A549 (cell line): ENCODE measurements at regions not wholly inside any gene's neighbourhood (a gene's known extent, or its start where the extent isn't known, plus 50 kb on each side); places are given as distances from the start of the nearest gene placed in this dataset.

Experiments
- ATAC-seq, 2 experiments: fragments of 200-7000 bp in 1 of 2; fragments of >200 bp in 1 of 2; cut with Nextera tagmentation in 1 of 2; cut with Tn5 transposase in 1 of 2; 3 replicates each; pipeline versions ENCODE4 v1.8.0 to v1.9.1; 2018 to 2020; ENCODE audit warnings: mild to moderate bottlenecking in 1 of 2, moderate library complexity in 1 of 2
- CTCF ChIA-PET: fragments of 300-600 bp; sonication (Branson Sonifier 250); formaldehyde crosslinking; extraction: SDS; loops from one replicate; lab custom pipeline; 2021; ENCODE audit warnings: antibody characterized with exemption, inconsistent platforms; lab: Yijun Ruan, JAX
- POLR2A ChIA-PET: fragments of 350-600 bp; formaldehyde crosslinking; extraction: SDS; loops from one replicate; lab custom pipeline; 2021; ENCODE audit warnings: antibody characterized with exemption, inconsistent platforms; lab: Yijun Ruan, JAX
- DNase-seq, 2 experiments: peaks; one replicate each; pipeline versions ENCODE4 v3.0.0 to v3.0.0-alpha.2; 2011 to 2016; ENCODE audit warnings: low read depth in 1 of 2, low spot score in 1 of 2
- FAIRE-seq: peaks from 2 replicates; lab custom pipeline; 2011; peaks lifted over from hg19 to GRCh38; lab: Jason Lieb, UNC
- H3K27ac ChIP-seq, 2 experiments: fragments of >200 bp; sonication (Bioruptor Twin); formaldehyde crosslinking; 3 replicates each; pipeline ENCODE4 v1.5.1; 2016 to 2017
- H3K4me1 ChIP-seq: fragments of >200 bp; sonication (Bioruptor Twin); formaldehyde crosslinking; 3 replicates; pipeline ENCODE4 v1.6.1; 2016
- H3K4me2 ChIP-seq: fragments of >200 bp; sonication (Bioruptor Twin); formaldehyde crosslinking; 3 replicates; pipeline ENCODE4 v1.6.1; 2016
- H3K4me3 ChIP-seq: fragments of >200 bp; sonication (Bioruptor Twin); formaldehyde crosslinking; 3 replicates; pipeline ENCODE4 v1.5.1; 2016
- H3K9me3 ChIP-seq: fragments of >200 bp; sonication (Bioruptor Twin); formaldehyde crosslinking; 3 replicates; pipeline ENCODE4 v1.6.1; 2016
- ATOH8 ChIP-seq: fragments of 250-450 bp; sonication (Bioruptor Pico); IDR thresholded peaks from 2 replicates; pipeline ENCODE4 v1.5.0; 2020; ENCODE audit warnings: low read depth, mild to moderate bottlenecking, moderate library complexity
- CTCF ChIP-seq: fragments of >200 bp; sonication (Bioruptor Twin); formaldehyde crosslinking; IDR thresholded peaks from 3 replicates; pipeline ENCODE4 v1.5.1; 2016
- ELK1 ChIP-seq: fragments of 150-350 bp; IDR thresholded peaks from 2 replicates; pipeline ENCODE4 v1.6.1; 2014; ENCODE audit warnings: low read depth, mild to moderate bottlenecking, low read length
- EP300 ChIP-seq, 2 experiments: fragments of >200 bp; sonication (Bioruptor Twin); formaldehyde crosslinking; IDR thresholded peaks; 2 replicates in 1 of 2; 3 replicates in 1 of 2; pipeline ENCODE4 v1.6.1; 2016 to 2017
- ESRRA ChIP-seq: fragments of 150-350 bp; IDR thresholded peaks from 2 replicates; pipeline ENCODE4 v1.6.1; 2014; ENCODE audit warnings: mild to moderate bottlenecking, low read length, borderline replicate concordance
- FOSL2 ChIP-seq, 2 experiments: fragments of 450-650 bp in 1 of 2; fragments of >200 bp in 1 of 2; sonication (Bioruptor Twin) in 1 of 2; formaldehyde crosslinking; IDR thresholded peaks; 2 replicates each; pipeline versions ENCODE4 v1.5.0 to v1.6.1; 2016 to 2020; ENCODE audit warnings: mild to moderate bottlenecking in 1 of 2, moderate library complexity in 1 of 2
- GATA3 ChIP-seq: IDR thresholded peaks from 2 replicates; pipeline ENCODE4 v1.6.1; 2012; ENCODE audit warnings: borderline replicate concordance
- HEYL ChIP-seq: fragments of 250-450 bp; sonication (Bioruptor Pico); IDR thresholded peaks from 2 replicates; pipeline ENCODE4 v1.8.0; 2021; ENCODE audit warnings: mild to moderate bottlenecking, moderate library complexity
- HOXB13 ChIP-seq: fragments of 250-450 bp; sonication (Bioruptor Pico); IDR thresholded peaks from 2 replicates; pipeline ENCODE4 v1.5.0; 2020; ENCODE audit warnings: low read depth, mild to moderate bottlenecking, moderate library complexity
- HOXB5 ChIP-seq: fragments of 250-450 bp; sonication (Bioruptor Pico); IDR thresholded peaks from 2 replicates; pipeline ENCODE4 v1.5.0; 2020; ENCODE audit warnings: mild to moderate bottlenecking, moderate library complexity
- JUN ChIP-seq, 2 experiments: fragments of >200 bp; sonication (Bioruptor Twin); formaldehyde crosslinking; IDR thresholded peaks; 2 replicates in 1 of 2; 3 replicates in 1 of 2; pipeline ENCODE4 v1.6.1; 2016 to 2017
- MAFK ChIP-seq: fragments of 450-650 bp; IDR thresholded peaks from 2 replicates; pipeline ENCODE4 v1.6.1; 2014; ENCODE audit not compliant: partially characterized antibody
- MAX ChIP-seq: IDR thresholded peaks from 2 replicates; pipeline ENCODE4 v1.6.1; 2012
- MAZ ChIP-seq: fragments of 150-350 bp; IDR thresholded peaks from 2 replicates; pipeline ENCODE4 v1.6.1; 2014; ENCODE audit warnings: antibody characterized with exemption, low read depth, low read length, borderline replicate concordance
- NFE2L2 ChIP-seq: fragments of 150-350 bp; conservative IDR thresholded peaks from 2 replicates; pipeline ENCODE4 v1.6.1; 2014; ENCODE audit warnings: low read length
- PBX3 ChIP-seq: IDR thresholded peaks from 2 replicates; pipeline ENCODE4 v1.6.1; 2012
- POLR2A ChIP-seq: IDR thresholded peaks from 2 replicates; pipeline ENCODE4 v1.6.1; 2012; ENCODE audit warnings: mild to moderate bottlenecking, low read length
- POLR2AphosphoS2 ChIP-seq: conservative IDR thresholded peaks from 2 replicates; pipeline ENCODE4 v1.6.1; 2012; ENCODE audit warnings: low read length, improper control_type of control experiment, inconsistent platforms
- RAD21 ChIP-seq, 2 experiments: fragments of >200 bp in 1 of 2; sonication (Bioruptor Twin) in 1 of 2; formaldehyde crosslinking in 1 of 2; IDR thresholded peaks in 1 of 2; conservative IDR thresholded peaks in 1 of 2; 2 replicates in 1 of 2; 3 replicates in 1 of 2; pipeline ENCODE4 v1.6.1; 2012 to 2018; ENCODE audit warnings: inconsistent platforms in 1 of 2
- RARB ChIP-seq: fragments of 250-450 bp; sonication (Bioruptor Pico); IDR thresholded peaks from 2 replicates; pipeline ENCODE4 v1.8.0; 2021; ENCODE audit warnings: mild to moderate bottlenecking, moderate library complexity
- RCOR1 ChIP-seq: fragments of 150-350 bp; IDR thresholded peaks from 2 replicates; pipeline ENCODE4 v1.6.1; 2014; ENCODE audit warnings: antibody characterized with exemption, low read length, low read depth
- SREBF2 ChIP-seq: fragments of 450-650 bp; IDR thresholded peaks from 2 replicates; pipeline ENCODE4 v1.6.1; 2014; ENCODE audit warnings: mild to moderate bottlenecking, moderate library complexity
- ZC3H11A ChIP-seq: fragments of 450-650 bp; IDR thresholded peaks from 2 replicates; pipeline ENCODE4 v1.6.1; 2014; ENCODE audit warnings: antibody characterized with exemption, mild to moderate bottlenecking
- ZFP36 ChIP-seq: fragments of 450-650 bp; IDR thresholded peaks from 2 replicates; pipeline ENCODE4 v1.6.1; 2014; ENCODE audit warnings: borderline replicate concordance; ENCODE audit not compliant: partially characterized antibody
- ZNF302 ChIP-seq: fragments of 250-450 bp; sonication (Bioruptor Pico); IDR thresholded peaks from 2 replicates; pipeline ENCODE4 v1.9.0; 2021; ENCODE audit warnings: inconsistent platforms, mild to moderate bottlenecking, moderate library complexity
- WGBS: methylation state at CpG from one replicate; pipeline ENCODE4 v1.1.6; 2017; ENCODE audit errors: missing lambda C conversion rate; 5-methylcytosine and 5-hydroxymethylcytosine counted together

GRCh38 chr22:45069925-45070324 lies 60.1 kb upstream of the PHF21B start:
- peaks cover 14% of the 10 kb centered on the region for H3K4me1 ChIP-seq
- TF ChIP-seq GATA3 (no peak), ESRRA (no peak), FOSL2 (IDR thresholded peaks at IDR 0.05) (no peak), FOSL2 (CRISPR knock-in tag; IDR thresholded peaks at IDR 0.05) (no peak), HOXB5 (CRISPR knock-in tag) (no peak), JUN (IDR thresholded peaks at IDR 0.05) (no peak), PBX3 (no peak), MAX (no peak), ELK1 (no peak), ZFP36 (no peak), ZC3H11A (no peak), NFE2L2 (no peak), EP300 (IDR thresholded peaks at IDR 0.05) (no peak), MAZ (no peak), RARB (CRISPR knock-in tag) (no peak), POLR2A (no peak), HOXB13 (no peak), ATOH8 (CRISPR knock-in tag) (no peak), POLR2AphosphoS2 (no peak), CTCF (no peak)
- TF ChIP-seq, all 56 proteins: peak for 0
- FAIRE-seq, result no peak
- CTCF ChIA-PET, result interaction anchor here (1.8 kb wide), 1 partner anchor 26 kb away, joined by 11 read pairs; no protein-coding TSS in a partner anchor
- no peaks in the 10 kb centered on the region; the same call in 2 of the 3 replicates for H3K9me3 ChIP-seq
- 83% methylated on average over 4 of the region's 5 CpGs for WGBS
- H3K4me3 ChIP-seq, result no peak overlapping the region
- H3K4me2 ChIP-seq, result no peak overlapping the region
- H3K27ac ChIP-seq, result no peak overlapping the region
- no peak for DNase-seq
- no peak for ATAC-seq
- POLR2A ChIA-PET, result no interaction called here

- WGBS, result 57% methylated on average over 6 of the region's 9 CpGs
- no peak overlapping the region for H3K4me3 ChIP-seq
- no peaks in the 10 kb centered on the region; the same call in 2 of the 3 replicates for H3K9me3 ChIP-seq
- FAIRE-seq (no peak), DNase-seq (no peak), ATAC-seq (no peak; a peak in 2 of 6 replicates)
- H3K4me2 ChIP-seq, result peak overlapping the region; percentile 89; the same call in 2 of the 3 replicates
- no peak for TF ChIP-seq HOXB5 (CRISPR knock-in tag)
- no peak for TF ChIP-seq RARB (CRISPR knock-in tag)
- no peak for TF ChIP-seq MAX
- no peak for TF ChIP-seq ZNF302 (CRISPR knock-in tag)
- TF ChIP-seq MAFK, result no peak
- no peak for TF ChIP-seq GATA3
- no peak for TF ChIP-seq RAD21 (conservative IDR thresholded peaks at IDR 0.05 in 1 of 2, IDR thresholded peaks at IDR 0.05 in 1 of 2)
- TF ChIP-seq RCOR1, result no peak
- TF ChIP-seq POLR2A, result no peak
- no peak for TF ChIP-seq ELK1
- TF ChIP-seq PBX3, result no peak
- TF ChIP-seq HEYL (CRISPR knock-in tag), result no peak
- no peak for TF ChIP-seq CTCF
- TF ChIP-seq SREBF2, result no peak
- no peak for TF ChIP-seq FOSL2 (IDR thresholded peaks at IDR 0.05)
- no peak for TF ChIP-seq FOSL2 (CRISPR knock-in tag; IDR thresholded peaks at IDR 0.05)
- ChIA-PET CTCF (no interaction called here), POLR2A (no interaction called here)
- H3K4me1 ChIP-seq, result peaks cover 14% of the 10 kb centered on the region
- H3K27ac ChIP-seq, result peak overlapping the region in 1 of 2 experiments; percentile 42; a peak in 1 of 6 replicates
Measured at GRCh38 chr22:45071618-45072017, 61.8 kb upstream of the PHF21B start.
